ENCODE measurements at regions not wholly inside any gene's neighbourhood (a gene's known extent, or its start where the extent isn't known, plus 50 kb on each side); places are given as distances from the start of the nearest gene placed in this dataset.

GRCh38 chr21:36640174-36640720, 58.7 kb upstream of the SIM2 start:
- Histone ChIP-seq H3K36me3 (ENCODE audit: control insufficient read depth in 4 of 4, insufficient read depth in 4 of 4, low read length in 3 of 4) (no peaks in the 10 kb centered on the region), H3K27ac (ENCODE audit: insufficient read depth in 1 of 2, low read depth in 1 of 2, low read length in 2 of 2, poor library complexity in 1 of 2, severe bottlenecking in 2 of 2) (no peak overlapping the region), H3K4me1 (ENCODE audit: control extremely low read depth in 1 of 4, control insufficient read depth in 4 of 4, insufficient read depth in 4 of 4, low read length in 3 of 4) (peaks cover 0 to 3% (median 0%) of the 10 kb centered on the region in 4 experiments), H3K27me3 (replicated peaks in 2 of 5; ENCODE audit: control insufficient read depth in 4 of 5, insufficient read depth in 5 of 5, low read length in 4 of 5) (peaks cover 0 to 4% (median 0%) of the 10 kb centered on the region in 5 experiments), H3K4me3 (ENCODE audit: control insufficient read depth in 1 of 7, extremely low read depth in 1 of 7, insufficient read depth in 4 of 7, low read depth in 2 of 7, low read length in 6 of 7) (no peak overlapping the region), H3K9me3 (ENCODE audit: control extremely low read depth in 1 of 5, control insufficient read depth in 4 of 5, insufficient read depth in 2 of 5, low read depth in 1 of 5, low read length in 4 of 5) (peaks cover 6 to 13% (median 9%) of the 10 kb centered on the region in 5 experiments)
- ChIA-PET CTCF (no interaction called here), POLR2A (no interaction called here)
- WGBS (ENCODE audit: insufficient coverage), result 0% methylated on average over 1 of the region's 4 CpGs
- no peak for DNase-seq

DNA sequence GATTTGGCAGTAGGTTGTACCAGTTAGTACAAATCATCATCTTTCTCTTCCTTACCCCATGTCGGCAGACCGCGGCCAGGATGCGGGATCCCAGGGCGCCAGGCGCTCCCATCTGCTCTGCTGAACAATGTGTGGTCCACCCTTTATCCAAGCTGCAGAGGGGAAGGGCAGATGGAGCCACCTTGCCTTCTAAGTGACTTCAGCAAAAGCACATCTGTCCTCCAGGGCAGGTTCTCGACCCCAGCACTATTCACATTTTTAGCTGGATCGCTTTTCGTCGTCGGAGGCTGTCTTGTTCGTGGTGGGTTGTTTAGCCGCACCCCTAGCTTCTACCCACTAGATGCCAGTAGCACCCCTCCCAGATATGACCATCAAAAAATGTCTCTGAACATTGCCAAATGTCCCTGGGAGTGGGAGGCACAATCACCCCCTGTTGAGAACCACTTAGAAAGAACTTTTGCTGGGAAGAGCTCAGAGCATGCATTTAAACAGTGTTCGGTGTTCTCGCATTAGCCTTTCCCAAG, 58.1 kb upstream of the SIM2 start:
- ChIA-PET POLR2A (no interaction called here), CTCF (no interaction called here)
- no peak for DNase-seq
- no peak overlapping the region for H3K4me3 ChIP-seq (ENCODE audit: control insufficient read depth in 1 of 7, extremely low read depth in 1 of 7, insufficient read depth in 4 of 7, low read depth in 2 of 7, low read length in 6 of 7)
- H3K9me3 ChIP-seq (ENCODE audit: control extremely low read depth in 1 of 5, control insufficient read depth in 4 of 5, insufficient read depth in 2 of 5, low read depth in 1 of 5, low read length in 4 of 5), result peaks cover 6 to 12% (median 9%) of the 10 kb centered on the region in 5 experiments
- H3K4me1 ChIP-seq (ENCODE audit: control extremely low read depth in 1 of 4, control insufficient read depth in 4 of 4, insufficient read depth in 4 of 4, low read length in 3 of 4), result peaks cover 0 to 3% (median 0%) of the 10 kb centered on the region in 4 experiments
- H3K27ac ChIP-seq (ENCODE audit: insufficient read depth in 1 of 2, low read depth in 1 of 2, low read length in 2 of 2, poor library complexity in 1 of 2, severe bottlenecking in 2 of 2), result no peak overlapping the region
- WGBS (ENCODE audit: insufficient coverage), result 76% methylated on average over 15 of the region's 15 CpGs
- H3K36me3 ChIP-seq (ENCODE audit: control insufficient read depth in 4 of 4, insufficient read depth in 4 of 4, low read length in 3 of 4), result no peaks in the 10 kb centered on the region
- H3K27me3 ChIP-seq (replicated peaks in 2 of 5; ENCODE audit: control insufficient read depth in 4 of 5, insufficient read depth in 5 of 5, low read length in 4 of 5), result peaks cover 0 to 4% (median 0%) of the 10 kb centered on the region in 5 experiments

DNA sequence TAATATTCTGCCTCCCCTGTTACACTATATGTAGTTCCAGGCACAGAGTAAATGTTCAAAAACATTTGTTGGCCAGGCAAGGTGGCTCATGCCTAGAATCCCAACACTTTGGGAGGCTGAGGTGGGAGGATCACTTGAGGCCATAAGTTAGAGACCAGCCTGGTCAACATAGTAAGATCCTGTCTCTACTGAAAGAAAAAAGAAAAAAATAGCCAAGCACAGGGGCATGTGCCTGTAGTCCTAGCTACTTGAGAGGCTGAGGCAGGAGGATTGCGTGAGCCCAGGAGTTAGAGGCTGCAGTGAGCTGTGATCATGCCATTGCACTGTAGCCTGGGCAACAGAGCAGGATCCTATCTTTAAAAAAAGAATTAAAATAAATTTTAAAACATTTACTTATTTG, 57.6 kb upstream of the SIM2 start:
- no peak for DNase-seq
- CTCF ChIA-PET, result interaction anchor here (1.2 kb wide), 1 partner anchor 11 kb away, joined by 3 read pairs; no protein-coding TSS in a partner anchor
- WGBS (ENCODE audit: insufficient coverage), result 100% methylated on average over 1 of the region's 1 CpG
- POLR2A ChIA-PET, result no interaction called here
- Histone ChIP-seq H3K27me3 (replicated peaks in 2 of 5; ENCODE audit: control insufficient read depth in 4 of 5, insufficient read depth in 5 of 5, low read length in 4 of 5) (peaks cover 0 to 4% (median 3%) of the 10 kb centered on the region in 5 experiments), H3K4me3 (ENCODE audit: control insufficient read depth in 1 of 7, extremely low read depth in 1 of 7, insufficient read depth in 4 of 7, low read depth in 2 of 7, low read length in 6 of 7) (no peak overlapping the region), H3K36me3 (ENCODE audit: control insufficient read depth in 4 of 4, insufficient read depth in 4 of 4, low read length in 3 of 4) (no peaks in the 10 kb centered on the region), H3K27ac (ENCODE audit: insufficient read depth in 1 of 2, low read depth in 1 of 2, low read length in 2 of 2, poor library complexity in 1 of 2, severe bottlenecking in 2 of 2) (no peak overlapping the region), H3K9me3 (ENCODE audit: control extremely low read depth in 1 of 5, control insufficient read depth in 4 of 5, insufficient read depth in 2 of 5, low read depth in 1 of 5, low read length in 4 of 5) (peaks cover 4 to 11% (median 6%) of the 10 kb centered on the region in 5 experiments), H3K4me1 (ENCODE audit: control extremely low read depth in 1 of 4, control insufficient read depth in 4 of 4, insufficient read depth in 4 of 4, low read length in 3 of 4) (peaks cover 0 to 3% (median 0%) of the 10 kb centered on the region in 4 experiments)

DNA sequence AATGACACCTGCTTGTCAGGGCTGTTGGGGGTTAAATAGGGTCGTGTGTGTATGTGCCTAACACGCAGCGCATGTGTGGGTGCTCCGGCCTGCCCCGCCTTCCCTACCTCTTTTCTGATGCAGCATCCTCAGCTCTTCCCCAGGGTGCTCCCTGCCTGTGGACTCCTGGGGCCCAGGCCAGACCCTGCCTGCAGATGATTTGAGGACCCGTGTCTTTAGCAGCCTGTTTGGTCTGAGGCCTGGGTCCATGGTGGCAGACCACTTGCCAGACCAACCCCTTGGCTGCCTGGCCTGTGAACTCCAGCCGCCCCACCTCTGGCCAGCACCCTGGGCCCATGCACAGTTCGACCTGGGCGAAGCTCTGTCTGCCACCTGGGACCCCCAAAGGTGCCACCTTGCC, 57.0 kb upstream of the SIM2 start:
- Histone ChIP-seq H3K27ac (ENCODE audit: insufficient read depth in 1 of 2, low read depth in 1 of 2, low read length in 2 of 2, poor library complexity in 1 of 2, severe bottlenecking in 2 of 2) (no peak overlapping the region), H3K27me3 (replicated peaks in 2 of 5; ENCODE audit: control insufficient read depth in 4 of 5, insufficient read depth in 5 of 5, low read length in 4 of 5) (peaks cover 0 to 10% (median 3%) of the 10 kb centered on the region in 5 experiments), H3K9me3 (ENCODE audit: control extremely low read depth in 1 of 5, control insufficient read depth in 4 of 5, insufficient read depth in 2 of 5, low read depth in 1 of 5, low read length in 4 of 5) (peaks cover 0 to 6% (median 3%) of the 10 kb centered on the region in 5 experiments), H3K4me1 (ENCODE audit: control extremely low read depth in 1 of 4, control insufficient read depth in 4 of 4, insufficient read depth in 4 of 4, low read length in 3 of 4) (peaks cover 0 to 3% (median 0%) of the 10 kb centered on the region in 4 experiments), H3K36me3 (ENCODE audit: control insufficient read depth in 4 of 4, insufficient read depth in 4 of 4, low read length in 3 of 4) (no peaks in the 10 kb centered on the region), H3K4me3 (ENCODE audit: control insufficient read depth in 1 of 7, extremely low read depth in 1 of 7, insufficient read depth in 4 of 7, low read depth in 2 of 7, low read length in 6 of 7) (no peak overlapping the region)
- POLR2A ChIA-PET, result no interaction called here
- CTCF ChIA-PET, result interaction anchor here (1.2 kb wide), 1 partner anchor 12 kb away, joined by 3 read pairs; no protein-coding TSS in a partner anchor
- DNase-seq, result no peak
- WGBS (ENCODE audit: insufficient coverage), result 89% methylated on average over 9 of the region's 9 CpGs

DNA sequence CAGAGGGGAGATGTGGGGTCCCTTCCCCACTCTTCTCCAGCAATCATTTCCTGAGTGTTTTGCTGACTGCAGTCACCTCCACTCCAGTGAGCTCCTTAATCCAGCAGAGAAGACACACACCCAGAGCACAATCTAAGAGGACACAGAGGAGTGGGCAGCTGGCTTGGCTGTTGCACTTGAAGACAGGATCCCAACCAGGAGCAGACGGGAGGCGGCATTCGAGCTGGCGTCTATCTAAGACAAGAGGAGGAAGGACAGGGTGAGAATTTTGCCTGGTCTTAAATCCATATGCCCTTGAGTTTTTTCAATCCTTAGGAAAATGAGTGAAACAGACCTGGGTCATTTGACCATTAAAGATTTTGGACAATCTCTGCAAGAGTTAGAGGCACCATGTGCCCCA, 56.1 kb upstream of the SIM2 start:
- CTCF ChIA-PET, result no interaction called here
- H3K36me3 ChIP-seq (ENCODE audit: control insufficient read depth in 4 of 4, insufficient read depth in 4 of 4, low read length in 3 of 4), result no peaks in the 10 kb centered on the region
- no peaks in the 10 kb centered on the region for H3K9me3 ChIP-seq (ENCODE audit: control extremely low read depth in 1 of 5, control insufficient read depth in 4 of 5, insufficient read depth in 2 of 5, low read depth in 1 of 5, low read length in 4 of 5)
- DNase-seq, result no peak
- POLR2A ChIA-PET, result no interaction called here
- no peak overlapping the region for H3K4me3 ChIP-seq (ENCODE audit: control insufficient read depth in 1 of 7, extremely low read depth in 1 of 7, insufficient read depth in 4 of 7, low read depth in 2 of 7, low read length in 6 of 7)
- 90% methylated on average over 3 of the region's 4 CpGs for WGBS (ENCODE audit: insufficient coverage)
- peaks cover 0 to 3% (median 0%) of the 10 kb centered on the region in 4 experiments for H3K4me1 ChIP-seq (ENCODE audit: control extremely low read depth in 1 of 4, control insufficient read depth in 4 of 4, insufficient read depth in 4 of 4, low read length in 3 of 4)
- peaks cover 0 to 17% (median 3%) of the 10 kb centered on the region in 5 experiments for H3K27me3 ChIP-seq (replicated peaks in 2 of 5; ENCODE audit: control insufficient read depth in 4 of 5, insufficient read depth in 5 of 5, low read length in 4 of 5)
- no peak overlapping the region for H3K27ac ChIP-seq (ENCODE audit: insufficient read depth in 1 of 2, low read depth in 1 of 2, low read length in 2 of 2, poor library complexity in 1 of 2, severe bottlenecking in 2 of 2)

- no peaks in the 10 kb centered on the region for H3K36me3 ChIP-seq (ENCODE audit: control insufficient read depth in 4 of 4, insufficient read depth in 4 of 4, low read length in 3 of 4)
- H3K4me1 ChIP-seq (ENCODE audit: control extremely low read depth in 1 of 4, control insufficient read depth in 4 of 4, insufficient read depth in 4 of 4, low read length in 3 of 4), result peaks cover 0 to 3% (median 0%) of the 10 kb centered on the region in 4 experiments
- no peaks in the 10 kb centered on the region for H3K9me3 ChIP-seq (ENCODE audit: control extremely low read depth in 1 of 5, control insufficient read depth in 4 of 5, insufficient read depth in 2 of 5, low read depth in 1 of 5, low read length in 4 of 5)
- H3K27ac ChIP-seq (ENCODE audit: insufficient read depth in 1 of 2, low read depth in 1 of 2, low read length in 2 of 2, poor library complexity in 1 of 2, severe bottlenecking in 2 of 2), result no peak overlapping the region
- DNase-seq, result no peak
- H3K27me3 ChIP-seq (replicated peaks in 2 of 5; ENCODE audit: control insufficient read depth in 4 of 5, insufficient read depth in 5 of 5, low read length in 4 of 5), result peaks cover 0 to 19% (median 3%) of the 10 kb centered on the region in 5 experiments
- H3K4me3 ChIP-seq (ENCODE audit: control insufficient read depth in 1 of 7, extremely low read depth in 1 of 7, insufficient read depth in 4 of 7, low read depth in 2 of 7, low read length in 6 of 7), result no peak overlapping the region
- WGBS (ENCODE audit: insufficient coverage), result 98% methylated on average over 8 of the region's 12 CpGs
- ChIA-PET CTCF (no interaction called here), POLR2A (no interaction called here)
Observed at GRCh38 chr21:36643374-36644250, 55.3 kb upstream of the SIM2 start.

GRCh38 chr21:36646011-36646410, 52.9 kb upstream of the SIM2 start:
- Histone ChIP-seq H3K4me3 (ENCODE audit: control insufficient read depth in 1 of 7, extremely low read depth in 1 of 7, insufficient read depth in 4 of 7, low read depth in 2 of 7, low read length in 6 of 7) (no peak overlapping the region), H3K36me3 (ENCODE audit: control insufficient read depth in 4 of 4, insufficient read depth in 4 of 4, low read length in 3 of 4) (no peaks in the 10 kb centered on the region), H3K27ac (ENCODE audit: insufficient read depth in 1 of 2, low read depth in 1 of 2, low read length in 2 of 2, poor library complexity in 1 of 2, severe bottlenecking in 2 of 2) (no peak overlapping the region), H3K27me3 (replicated peaks in 2 of 5; ENCODE audit: control insufficient read depth in 4 of 5, insufficient read depth in 5 of 5, low read length in 4 of 5) (peaks cover 0 to 19% (median 3%) of the 10 kb centered on the region in 5 experiments), H3K9me3 (ENCODE audit: control extremely low read depth in 1 of 5, control insufficient read depth in 4 of 5, insufficient read depth in 2 of 5, low read depth in 1 of 5, low read length in 4 of 5) (no peaks in the 10 kb centered on the region), H3K4me1 (ENCODE audit: control extremely low read depth in 1 of 4, control insufficient read depth in 4 of 4, insufficient read depth in 4 of 4, low read length in 3 of 4) (no peaks in the 10 kb centered on the region)
- DNase-seq, result no peak
- CTCF ChIA-PET, result no interaction called here
- 92% methylated on average over 7 of the region's 7 CpGs for WGBS (ENCODE audit: insufficient coverage)
- POLR2A ChIA-PET, result no interaction called here
